Neural cell (in vitro differentiated cells): ENCODE measurements at regions not wholly inside any gene's neighbourhood (a gene's known extent, or its start where the extent isn't known, plus 50 kb on each side); places are given as distances from the start of the nearest gene placed in this dataset.

ENCODE experiments used
- CTCF ChIP-seq: fragments of 450-650 bp; IDR thresholded peaks from 2 replicates; pipeline ENCODE4 v1.5.1; 2014; ENCODE audit warnings: antibody characterized with exemption, mild to moderate bottlenecking, moderate library complexity; ENCODE audit not compliant: poor library complexity, severe bottlenecking
- EP300 ChIP-seq: fragments of 450-650 bp; conservative IDR thresholded peaks from 2 replicates; pipeline ENCODE4 v1.6.1; 2014; ENCODE audit warnings: antibody characterized with exemption, mild to moderate bottlenecking, moderate library complexity; ENCODE audit not compliant: poor library complexity, severe bottlenecking
- EZH2 ChIP-seq: fragments of 200-600, 300-800 bp; shearing (Covaris generic), sonication (generic); IDR thresholded peaks from 2 replicates; pipeline ENCODE4 v1.6.1; 2014; ENCODE audit warnings: antibody characterized with exemption, low read length, borderline replicate concordance, mild to moderate bottlenecking; ENCODE audit not compliant: insufficient read depth, poor library complexity, severe bottlenecking
- MXI1 ChIP-seq: fragments of 450-650 bp; conservative IDR thresholded peaks from 2 replicates; pipeline ENCODE4 v1.6.1; 2014; ENCODE audit warnings: antibody characterized with exemption, mild to moderate bottlenecking; ENCODE audit not compliant: poor library complexity, severe bottlenecking
- POLR2AphosphoS5 ChIP-seq: IDR thresholded peaks from 2 replicates; pipeline ENCODE4 v1.6.1; 2012
- REST ChIP-seq: IDR thresholded peaks from 2 replicates; pipeline ENCODE4 v1.6.1; 2012; ENCODE audit warnings: borderline replicate concordance
- SMC3 ChIP-seq: fragments of 450-650 bp; conservative IDR thresholded peaks from 2 replicates; pipeline ENCODE4 v1.6.1; 2014; ENCODE audit warnings: antibody characterized with exemption, mild to moderate bottlenecking, moderate library complexity; ENCODE audit not compliant: poor library complexity
- TAF1 ChIP-seq: IDR thresholded peaks from 2 replicates; pipeline ENCODE4 v1.6.1; 2012; ENCODE audit warnings: low read depth

GRCh38 chr2:120488531-120488930 lies 142.6 kb downstream of the INHBB start:
- TF ChIP-seq CTCF (no peak), POLR2AphosphoS5 (no peak), EZH2 (no peak), EP300 (no peak), MXI1 (no peak), REST (no peak), TAF1 (no peak), SMC3 (no peak)
